ENCODE measurements at regions not wholly inside any gene's neighbourhood (a gene's known extent, or its start where the extent isn't known, plus 50 kb on each side); places are given as distances from the start of the nearest gene placed in this dataset.
"Not testable (repeated sequence)": the region's sequence is repeated elsewhere in the genome, so short reads cannot be mapped to it uniquely, and the experiment has no call there.

- Histone ChIP-seq H3K9me3 (ENCODE audit: control insufficient read depth, insufficient read depth, low read length) (no peaks in the 10 kb centered on the region), H3K27ac (ENCODE audit: low read length) (no peak overlapping the region), H3K4me1 (ENCODE audit: control insufficient read depth, insufficient read depth, low read length) (no peaks in the 10 kb centered on the region), H3K36me3 (ENCODE audit: control insufficient read depth, insufficient read depth, low read length) (no peaks in the 10 kb centered on the region), H3K4me3 (ENCODE audit: low read length) (no peak overlapping the region), H3K27me3 (ENCODE audit: control insufficient read depth, insufficient read depth, low read length) (no peaks in the 10 kb centered on the region)
- DNase-seq (ENCODE audit: low read depth, low spot score) = peak; percentile 13
- WGBS (ENCODE audit: insufficient coverage, insufficient read length) = no CpG with 5 or more reads among the region's 5 CpGs
Measured at GRCh38 chr1:73205294-73205973, 923.1 kb upstream of the NEGR1 start.

- no peak for DNase-seq (ENCODE audit: low read depth, low spot score)
- H3K4me1 ChIP-seq (ENCODE audit: control insufficient read depth, insufficient read depth, low read length) = no peaks in the 10 kb centered on the region
- no CpG with 5 or more reads among the region's 1 CpG for WGBS (ENCODE audit: insufficient coverage, insufficient read length)
- no peaks in the 10 kb centered on the region for H3K36me3 ChIP-seq (ENCODE audit: control insufficient read depth, insufficient read depth, low read length)
- no peaks in the 10 kb centered on the region for H3K9me3 ChIP-seq (ENCODE audit: control insufficient read depth, insufficient read depth, low read length)
- H3K27ac ChIP-seq (ENCODE audit: low read length) = no peak overlapping the region
- H3K27me3 ChIP-seq (ENCODE audit: control insufficient read depth, insufficient read depth, low read length) = no peaks in the 10 kb centered on the region
- no peak overlapping the region for H3K4me3 ChIP-seq (ENCODE audit: low read length)
Measured at GRCh38 chr1:73197972-73198371, 915.6 kb upstream of the NEGR1 start.

GRCh38 chr1:73194965-73195364, 912.6 kb upstream of the NEGR1 start:
- no peak overlapping the region for H3K27ac ChIP-seq (ENCODE audit: low read length)
- no peaks in the 10 kb centered on the region for H3K27me3 ChIP-seq (ENCODE audit: control insufficient read depth, insufficient read depth, low read length)
- H3K36me3 ChIP-seq (ENCODE audit: control insufficient read depth, insufficient read depth, low read length) = no peaks in the 10 kb centered on the region
- WGBS (ENCODE audit: insufficient coverage, insufficient read length) = no CpG with 5 or more reads among the region's 1 CpG
- H3K4me3 ChIP-seq (ENCODE audit: low read length) = no peak overlapping the region
- H3K9me3 ChIP-seq (ENCODE audit: control insufficient read depth, insufficient read depth, low read length) = no peaks in the 10 kb centered on the region
- H3K4me1 ChIP-seq (ENCODE audit: control insufficient read depth, insufficient read depth, low read length) = no peaks in the 10 kb centered on the region
- no peak for DNase-seq (ENCODE audit: low read depth, low spot score)

GRCh38 chr1:73183581-73183980, 901.2 kb upstream of the NEGR1 start:
- H3K4me1 ChIP-seq (ENCODE audit: control insufficient read depth, insufficient read depth, low read length); H3K27ac ChIP-seq (ENCODE audit: low read length); H3K36me3 ChIP-seq (ENCODE audit: control insufficient read depth, insufficient read depth, low read length); DNase-seq (ENCODE audit: low read depth, low spot score); H3K4me3 ChIP-seq (ENCODE audit: low read length); H3K27me3 ChIP-seq (ENCODE audit: control insufficient read depth, insufficient read depth, low read length); H3K9me3 ChIP-seq (ENCODE audit: control insufficient read depth, insufficient read depth, low read length): not testable (repeated sequence)
- no CpG with 5 or more reads among the region's 2 CpGs for WGBS (ENCODE audit: insufficient coverage, insufficient read length)

- no CpG with 5 or more reads among the region's 13 CpGs for WGBS (ENCODE audit: insufficient coverage, insufficient read length)
- Histone ChIP-seq H3K36me3 (ENCODE audit: control insufficient read depth, insufficient read depth, low read length) (no peaks in the 10 kb centered on the region; the same call in 1 of the 2 replicates), H3K27me3 (ENCODE audit: control insufficient read depth, insufficient read depth, low read length) (no peaks in the 10 kb centered on the region), H3K4me1 (ENCODE audit: control insufficient read depth, insufficient read depth, low read length) (no peaks in the 10 kb centered on the region), H3K27ac (ENCODE audit: low read length) (no peak overlapping the region), H3K4me3 (ENCODE audit: low read length) (no peak overlapping the region), H3K9me3 (ENCODE audit: control insufficient read depth, insufficient read depth, low read length) (no peaks in the 10 kb centered on the region)
- no peak for DNase-seq (ENCODE audit: low read depth, low spot score)
Measured at GRCh38 chr1:73181190-73181540, 898.8 kb upstream of the NEGR1 start.

- WGBS (ENCODE audit: insufficient coverage, insufficient read length) = no CpG with 5 or more reads among the region's 10 CpGs
- no peaks in the 10 kb centered on the region for H3K4me1 ChIP-seq (ENCODE audit: control insufficient read depth, insufficient read depth, low read length)
- DNase-seq (ENCODE audit: low read depth, low spot score) = no peak
- no peak overlapping the region for H3K4me3 ChIP-seq (ENCODE audit: low read length)
- H3K27me3 ChIP-seq (ENCODE audit: control insufficient read depth, insufficient read depth, low read length) = no peaks in the 10 kb centered on the region
- no peaks in the 10 kb centered on the region; the same call in 1 of the 2 replicates for H3K36me3 ChIP-seq (ENCODE audit: control insufficient read depth, insufficient read depth, low read length)
- H3K9me3 ChIP-seq (ENCODE audit: control insufficient read depth, insufficient read depth, low read length) = no peaks in the 10 kb centered on the region
- no peak overlapping the region for H3K27ac ChIP-seq (ENCODE audit: low read length)
Measured at GRCh38 chr1:73180397-73181189, 898.3 kb upstream of the NEGR1 start.

GRCh38 chr1:73176902-73177301, 894.6 kb upstream of the NEGR1 start:
- H3K27me3 ChIP-seq (ENCODE audit: control insufficient read depth, insufficient read depth, low read length) = no peaks in the 10 kb centered on the region
- H3K4me1 ChIP-seq (ENCODE audit: control insufficient read depth, insufficient read depth, low read length) = no peaks in the 10 kb centered on the region
- no peak for DNase-seq (ENCODE audit: low read depth, low spot score)
- H3K9me3 ChIP-seq (ENCODE audit: control insufficient read depth, insufficient read depth, low read length) = no peaks in the 10 kb centered on the region
- no CpG with 5 or more reads among the region's 2 CpGs for WGBS (ENCODE audit: insufficient coverage, insufficient read length)
- no peaks in the 10 kb centered on the region; the same call in 1 of the 2 replicates for H3K36me3 ChIP-seq (ENCODE audit: control insufficient read depth, insufficient read depth, low read length)
- H3K4me3 ChIP-seq (ENCODE audit: low read length) = no peak overlapping the region
- H3K27ac ChIP-seq (ENCODE audit: low read length) = no peak overlapping the region

- Histone ChIP-seq H3K27me3 (ENCODE audit: control insufficient read depth, insufficient read depth, low read length) (no peaks in the 10 kb centered on the region), H3K4me1 (ENCODE audit: control insufficient read depth, insufficient read depth, low read length) (no peaks in the 10 kb centered on the region), H3K4me3 (ENCODE audit: low read length) (no peak overlapping the region), H3K36me3 (ENCODE audit: control insufficient read depth, insufficient read depth, low read length) (no peaks in the 10 kb centered on the region), H3K27ac (ENCODE audit: low read length) (no peak overlapping the region), H3K9me3 (ENCODE audit: control insufficient read depth, insufficient read depth, low read length) (no peaks in the 10 kb centered on the region)
- WGBS (ENCODE audit: insufficient coverage, insufficient read length) = no CpG with 5 or more reads among the region's 2 CpGs
- DNase-seq (ENCODE audit: low read depth, low spot score) = no peak
Measured at GRCh38 chr1:73167009-73167657, 884.8 kb upstream of the NEGR1 start.

GRCh38 chr1:73162564-73162963, 880.2 kb upstream of the NEGR1 start:
- H3K9me3 ChIP-seq (ENCODE audit: control insufficient read depth, insufficient read depth, low read length) = no peaks in the 10 kb centered on the region
- H3K27ac ChIP-seq (ENCODE audit: low read length) = no peak overlapping the region
- H3K4me1 ChIP-seq (ENCODE audit: control insufficient read depth, insufficient read depth, low read length) = no peaks in the 10 kb centered on the region
- H3K4me3 ChIP-seq (ENCODE audit: low read length) = no peak overlapping the region
- H3K27me3 ChIP-seq (ENCODE audit: control insufficient read depth, insufficient read depth, low read length) = no peaks in the 10 kb centered on the region
- no CpG with 5 or more reads among the region's 5 CpGs for WGBS (ENCODE audit: insufficient coverage, insufficient read length)
- no peak for DNase-seq (ENCODE audit: low read depth, low spot score)
- H3K36me3 ChIP-seq (ENCODE audit: control insufficient read depth, insufficient read depth, low read length) = no peaks in the 10 kb centered on the region

GRCh38 chr1:73161418-73161817, 879.1 kb upstream of the NEGR1 start:
- H3K4me1 ChIP-seq (ENCODE audit: control insufficient read depth, insufficient read depth, low read length) = no peaks in the 10 kb centered on the region
- no CpG with 5 or more reads among the region's 1 CpG for WGBS (ENCODE audit: insufficient coverage, insufficient read length)
- H3K27me3 ChIP-seq (ENCODE audit: control insufficient read depth, insufficient read depth, low read length) = no peaks in the 10 kb centered on the region
- no peak for DNase-seq (ENCODE audit: low read depth, low spot score)
- no peaks in the 10 kb centered on the region for H3K36me3 ChIP-seq (ENCODE audit: control insufficient read depth, insufficient read depth, low read length)
- H3K4me3 ChIP-seq (ENCODE audit: low read length) = no peak overlapping the region
- no peak overlapping the region for H3K27ac ChIP-seq (ENCODE audit: low read length)
- H3K9me3 ChIP-seq (ENCODE audit: control insufficient read depth, insufficient read depth, low read length) = no peaks in the 10 kb centered on the region
